OCI-LY7 (cell line): ENCODE measurements at regions not wholly inside any gene's neighbourhood (a gene's known extent, or its start where the extent isn't known, plus 50 kb on each side); places are given as distances from the start of the nearest gene placed in this dataset.

Source experiments
- BruUV-seq: library from RNA; stranded (reverse); fragments of 400-500 nt; replicated peaks from 2 replicates; lab custom pipeline; 2021; lab: Mats Ljungman, UMichigan
- CTCF ChIA-PET: fragments of 300-600 bp; sonication (Branson Sonifier 250); formaldehyde crosslinking; loops from one replicate; lab custom pipeline; 2022; ENCODE audit warnings: antibody characterized with exemption; ENCODE audit not compliant: unreplicated experiment; lab: Charles Lee
- POLR2A ChIA-PET: fragments of 300-600 bp; sonication (Branson Sonifier 250); formaldehyde crosslinking; loops from one replicate; lab custom pipeline; 2022; ENCODE audit warnings: antibody characterized with exemption; lab: Charles Lee
- DNase-seq: peaks from one replicate; pipeline ENCODE4 v3.0.0-alpha.2; 2015; ENCODE audit warnings: low spot score
- H2AFZ ChIP-seq: fragments of 200-600 bp; sonication (generic), shearing (Covaris generic); 2 replicates; pipeline ENCODE4 v1.6.1; 2014; ENCODE audit warnings: mild to moderate bottlenecking, antibody characterized with exemption, low read length, moderate library complexity
- H3K27ac ChIP-seq: fragments of 200-600 bp; sonication (generic); 2 replicates; pipeline ENCODE4 v1.5.1; 2014; ENCODE audit warnings: mixed run types, low read depth, mild to moderate bottlenecking, moderate library complexity, low read length, inconsistent platforms; ENCODE audit not compliant: poor library complexity, severe bottlenecking
- H3K36me3 ChIP-seq: fragments of 200-600 bp; sonication (generic); 2 replicates; pipeline ENCODE4 v1.6.1; 2014; ENCODE audit warnings: mild to moderate bottlenecking, antibody characterized with exemption, low read length, moderate library complexity, mixed read lengths; ENCODE audit not compliant: insufficient read depth
- H3K4me1 ChIP-seq: fragments of 200-600 bp; sonication (generic); 2 replicates; pipeline ENCODE4 v1.5.1; 2014; ENCODE audit warnings: mild to moderate bottlenecking, low read length; ENCODE audit not compliant: insufficient read depth, poor library complexity, severe bottlenecking
- H3K4me2 ChIP-seq: fragments of 200-600 bp; sonication (generic); 2 replicates; pipeline ENCODE4 v1.6.1; 2014; ENCODE audit warnings: mild to moderate bottlenecking, low read length
- H3K4me3 ChIP-seq: fragments of 200-600 bp; sonication (generic); 2 replicates; pipeline ENCODE4 v1.5.1; 2014; ENCODE audit warnings: mild to moderate bottlenecking, low read depth, low read length; ENCODE audit not compliant: poor library complexity, severe bottlenecking
- H3K79me2 ChIP-seq: fragments of 200-600 bp; sonication (generic); 2 replicates; pipeline ENCODE4 v1.6.1; 2016; ENCODE audit warnings: low read depth, mild to moderate bottlenecking, low read length, moderate library complexity, mixed read lengths; ENCODE audit not compliant: insufficient read depth
- H3K9me2 ChIP-seq: fragments of 200-600 bp; sonication (generic); 2 replicates; pipeline ENCODE4 v1.6.1; 2016; ENCODE audit warnings: mild to moderate bottlenecking, low read length, mixed read lengths; ENCODE audit not compliant: insufficient read depth
- H3K9me3 ChIP-seq: fragments of 200-600 bp; sonication (generic); 2 replicates; pipeline ENCODE4 v1.6.1; 2014; ENCODE audit warnings: mild to moderate bottlenecking, mixed run types, low read length, mixed read lengths
- H4K20me1 ChIP-seq: fragments of 200-600 bp; sonication (generic); 2 replicates; pipeline ENCODE4 v1.6.1; 2014; ENCODE audit warnings: mild to moderate bottlenecking, antibody characterized with exemption, low read length, moderate library complexity, mixed read lengths; ENCODE audit not compliant: insufficient read depth
- CTCF ChIP-seq: fragments of 200-600 bp; sonication (generic); conservative IDR thresholded peaks from 2 replicates; pipeline ENCODE4 v1.5.1; 2014; ENCODE audit warnings: mild to moderate bottlenecking, antibody characterized with exemption, low read length, moderate library complexity, mixed read lengths
- EZH2phosphoT487 ChIP-seq: fragments of 200-600 bp; sonication (generic); IDR thresholded peaks from 2 replicates; pipeline ENCODE4 v1.6.1; 2018; ENCODE audit warnings: low read depth, borderline replicate concordance, mild to moderate bottlenecking, mixed run types, antibody characterized with exemption, low read length, moderate library complexity, mixed read lengths
- intact Hi-C: fragments of 100-400 bp; cut with micrococcal nuclease; formaldehyde crosslinking; loops from one replicate; pipeline ENCODE4 v1.10.0; 2022; ENCODE audit not compliant: unreplicated experiment

- DNase-seq, result no peak
- intact Hi-C loops, result no loop called here
- POLR2A ChIA-PET, result no interaction called here
- Histone ChIP-seq H3K79me2 (no peaks in the 10 kb centered on the region), H3K9me2 (no peaks in the 10 kb centered on the region), H3K27ac (no peak overlapping the region), H3K36me3 (no peaks in the 10 kb centered on the region), H3K4me2 (no peak overlapping the region), H2AFZ (no peak overlapping the region), H3K4me3 (no peak overlapping the region), H3K4me1 (no peaks in the 10 kb centered on the region), H4K20me1 (no peaks in the 10 kb centered on the region), H3K9me3 (no peaks in the 10 kb centered on the region)
- no TSS peak for BruUV-seq
- TF ChIP-seq EZH2phosphoT487 (no peak), CTCF (no peak)
- CTCF ChIA-PET, result no interaction called here
Observed at GRCh38 chr4:106584337-106584989, 215.9 kb upstream of the GIMD1 start.

GRCh38 chr4:106583567-106583966 lies 215.0 kb upstream of the GIMD1 start:
- no peaks in the 10 kb centered on the region for H4K20me1 ChIP-seq
- no peak overlapping the region for H2AFZ ChIP-seq
- intact Hi-C loops, result no loop called here
- no peak for TF ChIP-seq CTCF
- TF ChIP-seq EZH2phosphoT487, result no peak
- no peaks in the 10 kb centered on the region for H3K36me3 ChIP-seq
- DNase-seq, result no peak
- H3K79me2 ChIP-seq, result no peaks in the 10 kb centered on the region
- H3K9me3 ChIP-seq, result no peaks in the 10 kb centered on the region
- no peak overlapping the region for H3K27ac ChIP-seq
- no peaks in the 10 kb centered on the region for H3K9me2 ChIP-seq
- no peak overlapping the region for H3K4me2 ChIP-seq
- CTCF ChIA-PET, result no interaction called here
- BruUV-seq, result no TSS peak
- H3K4me1 ChIP-seq, result no peaks in the 10 kb centered on the region
- POLR2A ChIA-PET, result interaction anchor here (0.7 kb wide), 1 partner anchor 387 kb away, joined by 3 read pairs; no protein-coding TSS in a partner anchor
- no peak overlapping the region for H3K4me3 ChIP-seq

GRCh38 chr4:106583108-106583507 lies 214.5 kb upstream of the GIMD1 start:
- POLR2A ChIA-PET, result interaction anchor here (0.6 to 0.7 kb wide), 2 partner anchors 168 to 386 kb away, joined by 3 read pairs; no protein-coding TSS in a partner anchor
- no peak overlapping the region for H3K4me3 ChIP-seq
- no peaks in the 10 kb centered on the region for H3K9me3 ChIP-seq
- no peaks in the 10 kb centered on the region for H3K79me2 ChIP-seq
- no peak overlapping the region for H2AFZ ChIP-seq
- no peak overlapping the region for H3K27ac ChIP-seq
- H4K20me1 ChIP-seq, result no peaks in the 10 kb centered on the region
- TF ChIP-seq CTCF (no peak), EZH2phosphoT487 (no peak)
- H3K36me3 ChIP-seq, result no peaks in the 10 kb centered on the region
- no peaks in the 10 kb centered on the region for H3K4me1 ChIP-seq
- CTCF ChIA-PET, result no interaction called here
- no TSS peak for BruUV-seq
- intact Hi-C loops, result no loop called here
- no peaks in the 10 kb centered on the region for H3K9me2 ChIP-seq
- no peak for DNase-seq
- no peak overlapping the region for H3K4me2 ChIP-seq
